ENCODE measurements at regions not wholly inside any gene's neighbourhood (a gene's known extent, or its start where the extent isn't known, plus 50 kb on each side); places are given as distances from the start of the nearest gene placed in this dataset.

- no peaks in the 10 kb centered on the region for H3K27me3 ChIP-seq (ENCODE audit: control insufficient read depth in 5 of 5, insufficient read depth in 4 of 5, low read length in 5 of 5)
- H3K4me3 ChIP-seq (ENCODE audit: low read depth in 1 of 5, low read length in 5 of 5) = no peak overlapping the region
- H3K9ac ChIP-seq (ENCODE audit: low read length in 5 of 5) = no peak overlapping the region
- H3K36me3 ChIP-seq (ENCODE audit: control insufficient read depth in 5 of 5, insufficient read depth in 5 of 5, low read length in 5 of 5) = no peaks in the 10 kb centered on the region
- no peaks in the 10 kb centered on the region for H3K4me1 ChIP-seq (ENCODE audit: control insufficient read depth in 5 of 5, insufficient read depth in 5 of 5, low read length in 5 of 5)
- H3K27ac ChIP-seq (ENCODE audit: low read depth, low read length) = no peak overlapping the region
- H3K9me3 ChIP-seq (ENCODE audit: control insufficient read depth in 5 of 5, low read length in 5 of 5) = peaks cover 0 to 4% (median 0%) of the 10 kb centered on the region in 5 donors
Observed at GRCh38 chr13:64925727-64926126, 2304.4 kb downstream of the PCDH9 start.

DNA sequence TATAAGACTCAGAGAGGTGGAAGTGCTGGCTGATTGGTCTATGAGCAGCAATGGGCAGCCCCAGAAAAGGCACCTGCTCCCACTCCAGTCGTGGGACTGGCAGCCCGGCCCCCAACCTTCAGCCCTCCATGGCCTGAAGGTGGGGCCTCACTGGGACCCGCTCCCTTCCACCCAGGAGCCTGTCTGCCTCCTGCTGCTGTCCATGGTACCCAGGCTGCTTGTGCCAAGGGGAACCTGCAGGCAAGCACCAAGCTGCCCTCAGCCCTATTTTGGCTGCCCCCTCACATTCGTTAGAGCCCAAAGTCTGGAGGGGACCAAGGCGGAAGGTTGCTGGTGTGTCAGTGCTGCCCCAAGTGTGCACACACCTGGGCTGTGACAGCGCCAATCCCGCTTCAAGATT, 2304.9 kb downstream of the PCDH9 start:
- no peak overlapping the region for H3K9ac ChIP-seq (ENCODE audit: low read length in 5 of 5)
- no peaks in the 10 kb centered on the region for H3K4me1 ChIP-seq (ENCODE audit: control insufficient read depth in 5 of 5, insufficient read depth in 5 of 5, low read length in 5 of 5)
- H3K4me3 ChIP-seq (ENCODE audit: low read depth in 1 of 5, low read length in 5 of 5) = no peak overlapping the region
- no peaks in the 10 kb centered on the region for H3K27me3 ChIP-seq (ENCODE audit: control insufficient read depth in 5 of 5, insufficient read depth in 4 of 5, low read length in 5 of 5)
- peaks cover 0 to 4% (median 0%) of the 10 kb centered on the region in 5 donors for H3K9me3 ChIP-seq (ENCODE audit: control insufficient read depth in 5 of 5, low read length in 5 of 5)
- no peak overlapping the region for H3K27ac ChIP-seq (ENCODE audit: low read depth, low read length)
- H3K36me3 ChIP-seq (ENCODE audit: control insufficient read depth in 5 of 5, insufficient read depth in 5 of 5, low read length in 5 of 5) = no peaks in the 10 kb centered on the region

- H3K9me3 ChIP-seq (ENCODE audit: control insufficient read depth in 5 of 5, low read length in 5 of 5) = peaks cover 0 to 4% (median 0%) of the 10 kb centered on the region in 5 donors
- no peak overlapping the region for H3K4me3 ChIP-seq (ENCODE audit: low read depth in 1 of 5, low read length in 5 of 5)
- no peak overlapping the region for H3K27ac ChIP-seq (ENCODE audit: low read depth, low read length)
- no peak overlapping the region for H3K9ac ChIP-seq (ENCODE audit: low read length in 5 of 5)
- no peaks in the 10 kb centered on the region for H3K4me1 ChIP-seq (ENCODE audit: control insufficient read depth in 5 of 5, insufficient read depth in 5 of 5, low read length in 5 of 5)
- no peaks in the 10 kb centered on the region for H3K36me3 ChIP-seq (ENCODE audit: control insufficient read depth in 5 of 5, insufficient read depth in 5 of 5, low read length in 5 of 5)
- H3K27me3 ChIP-seq (ENCODE audit: control insufficient read depth in 5 of 5, insufficient read depth in 4 of 5, low read length in 5 of 5) = no peaks in the 10 kb centered on the region
Observed at GRCh38 chr13:64924401-64924800, 2305.7 kb downstream of the PCDH9 start.

GRCh38 chr13:64917566-64917965, 2312.6 kb downstream of the PCDH9 start:
- Histone ChIP-seq H3K4me3 (ENCODE audit: low read depth in 1 of 5, low read length in 5 of 5) (no peak overlapping the region), H3K9me3 (ENCODE audit: control insufficient read depth in 5 of 5, low read length in 5 of 5) (peaks cover 0 to 9% (median 3%) of the 10 kb centered on the region in 5 donors), H3K27ac (ENCODE audit: low read depth, low read length) (no peak overlapping the region), H3K9ac (ENCODE audit: low read length in 5 of 5) (no peak overlapping the region), H3K27me3 (ENCODE audit: control insufficient read depth in 5 of 5, insufficient read depth in 4 of 5, low read length in 5 of 5) (no peaks in the 10 kb centered on the region), H3K4me1 (ENCODE audit: control insufficient read depth in 5 of 5, insufficient read depth in 5 of 5, low read length in 5 of 5) (no peaks in the 10 kb centered on the region), H3K36me3 (ENCODE audit: control insufficient read depth in 5 of 5, insufficient read depth in 5 of 5, low read length in 5 of 5) (no peaks in the 10 kb centered on the region)

GRCh38 chr13:64912141-64912540, 2318.0 kb downstream of the PCDH9 start:
- Histone ChIP-seq H3K4me3 (ENCODE audit: low read depth in 1 of 5, low read length in 5 of 5) (no peak overlapping the region), H3K36me3 (ENCODE audit: control insufficient read depth in 5 of 5, insufficient read depth in 5 of 5, low read length in 5 of 5) (no peaks in the 10 kb centered on the region), H3K9me3 (ENCODE audit: control insufficient read depth in 5 of 5, low read length in 5 of 5) (peaks cover 0 to 9% (median 3%) of the 10 kb centered on the region in 5 donors), H3K27ac (ENCODE audit: low read depth, low read length) (no peak overlapping the region), H3K27me3 (ENCODE audit: control insufficient read depth in 5 of 5, insufficient read depth in 4 of 5, low read length in 5 of 5) (no peaks in the 10 kb centered on the region), H3K4me1 (ENCODE audit: control insufficient read depth in 5 of 5, insufficient read depth in 5 of 5, low read length in 5 of 5) (no peaks in the 10 kb centered on the region), H3K9ac (ENCODE audit: low read length in 5 of 5) (no peak overlapping the region)

GRCh38 chr13:64910096-64910495, 2320.0 kb downstream of the PCDH9 start:
- H3K27ac ChIP-seq (ENCODE audit: low read depth, low read length) = no peak overlapping the region
- no peaks in the 10 kb centered on the region for H3K36me3 ChIP-seq (ENCODE audit: control insufficient read depth in 5 of 5, insufficient read depth in 5 of 5, low read length in 5 of 5)
- H3K4me1 ChIP-seq (ENCODE audit: control insufficient read depth in 5 of 5, insufficient read depth in 5 of 5, low read length in 5 of 5) = no peaks in the 10 kb centered on the region
- H3K4me3 ChIP-seq (ENCODE audit: low read depth in 1 of 5, low read length in 5 of 5) = no peak overlapping the region
- no peaks in the 10 kb centered on the region for H3K27me3 ChIP-seq (ENCODE audit: control insufficient read depth in 5 of 5, insufficient read depth in 4 of 5, low read length in 5 of 5)
- peaks cover 0 to 9% (median 3%) of the 10 kb centered on the region in 5 donors for H3K9me3 ChIP-seq (ENCODE audit: control insufficient read depth in 5 of 5, low read length in 5 of 5)
- H3K9ac ChIP-seq (ENCODE audit: low read length in 5 of 5) = no peak overlapping the region

GRCh38 chr13:64909184-64909583, 2321.0 kb downstream of the PCDH9 start:
- H3K27ac ChIP-seq (ENCODE audit: low read depth, low read length) = no peak overlapping the region
- H3K36me3 ChIP-seq (ENCODE audit: control insufficient read depth in 5 of 5, insufficient read depth in 5 of 5, low read length in 5 of 5) = no peaks in the 10 kb centered on the region
- H3K9ac ChIP-seq (ENCODE audit: low read length in 5 of 5) = no peak overlapping the region
- H3K4me3 ChIP-seq (ENCODE audit: low read depth in 1 of 5, low read length in 5 of 5) = no peak overlapping the region
- H3K27me3 ChIP-seq (ENCODE audit: control insufficient read depth in 5 of 5, insufficient read depth in 4 of 5, low read length in 5 of 5) = no peaks in the 10 kb centered on the region
- peaks cover 0 to 9% (median 3%) of the 10 kb centered on the region in 5 donors for H3K9me3 ChIP-seq (ENCODE audit: control insufficient read depth in 5 of 5, low read length in 5 of 5)
- no peaks in the 10 kb centered on the region for H3K4me1 ChIP-seq (ENCODE audit: control insufficient read depth in 5 of 5, insufficient read depth in 5 of 5, low read length in 5 of 5)

- Histone ChIP-seq H3K27ac (ENCODE audit: low read depth, low read length) (no peak overlapping the region), H3K4me1 (ENCODE audit: control insufficient read depth in 5 of 5, insufficient read depth in 5 of 5, low read length in 5 of 5) (no peaks in the 10 kb centered on the region), H3K9ac (ENCODE audit: low read length in 5 of 5) (no peak overlapping the region), H3K9me3 (ENCODE audit: control insufficient read depth in 5 of 5, low read length in 5 of 5) (peaks cover 0 to 3% (median 0%) of the 10 kb centered on the region in 5 donors), H3K27me3 (ENCODE audit: control insufficient read depth in 5 of 5, insufficient read depth in 4 of 5, low read length in 5 of 5) (no peaks in the 10 kb centered on the region), H3K36me3 (ENCODE audit: control insufficient read depth in 5 of 5, insufficient read depth in 5 of 5, low read length in 5 of 5) (no peaks in the 10 kb centered on the region), H3K4me3 (ENCODE audit: low read depth in 1 of 5, low read length in 5 of 5) (no peak overlapping the region)
Observed at GRCh38 chr13:64900039-64900438, 2330.1 kb downstream of the PCDH9 start.

DNA sequence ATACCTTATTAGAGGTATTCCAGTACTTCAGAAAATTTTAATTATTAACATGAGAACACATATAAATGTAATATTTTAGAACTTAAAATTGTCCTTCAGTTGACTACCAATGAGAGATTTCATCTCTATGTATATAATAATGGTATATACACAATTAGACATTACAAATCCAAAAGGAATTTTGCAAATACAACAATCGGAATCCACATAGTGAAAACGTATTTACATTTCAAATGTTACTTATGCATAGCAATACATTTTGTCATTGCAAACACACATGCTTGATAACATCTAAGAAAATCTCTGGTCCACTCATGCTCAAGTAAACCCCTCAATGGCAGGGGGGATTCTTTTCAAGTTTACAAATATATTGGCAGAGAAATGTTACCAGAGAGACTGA, 2345.2 kb downstream of the PCDH9 start:
- H3K9me3 ChIP-seq (ENCODE audit: control insufficient read depth in 5 of 5, low read length in 5 of 5) = no peaks in the 10 kb centered on the region

DNA sequence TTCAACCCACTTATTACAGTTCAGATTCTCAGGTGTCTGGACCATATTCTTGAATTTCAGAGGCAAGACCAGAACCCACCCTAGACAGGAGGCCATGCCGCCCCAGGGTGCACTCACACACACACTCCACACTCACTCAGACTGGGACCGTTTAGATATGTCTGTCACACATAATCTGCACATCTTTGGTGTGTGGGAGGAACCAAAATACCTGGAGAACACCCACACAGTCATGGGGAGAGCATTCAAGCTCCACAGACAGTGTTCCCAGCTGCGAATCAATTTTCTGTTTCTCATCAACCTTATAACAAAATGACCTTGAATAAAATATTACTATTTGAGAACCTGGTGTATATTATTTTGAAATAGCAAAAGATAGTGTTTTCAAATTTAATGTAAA, 2353.0 kb downstream of the PCDH9 start:
- Histone ChIP-seq H3K9ac (ENCODE audit: low read length in 5 of 5) (no peak overlapping the region), H3K36me3 (ENCODE audit: control insufficient read depth in 5 of 5, insufficient read depth in 5 of 5, low read length in 5 of 5) (no peaks in the 10 kb centered on the region), H3K27me3 (ENCODE audit: control insufficient read depth in 5 of 5, insufficient read depth in 4 of 5, low read length in 5 of 5) (no peaks in the 10 kb centered on the region), H3K4me3 (ENCODE audit: low read depth in 1 of 5, low read length in 5 of 5) (no peak overlapping the region), H3K27ac (ENCODE audit: low read depth, low read length) (no peak overlapping the region), H3K9me3 (ENCODE audit: control insufficient read depth in 5 of 5, low read length in 5 of 5) (peaks cover 0 to 3% (median under 1%) of the 10 kb centered on the region in 5 donors), H3K4me1 (ENCODE audit: control insufficient read depth in 5 of 5, insufficient read depth in 5 of 5, low read length in 5 of 5) (no peaks in the 10 kb centered on the region)

More for the DNA sequence above, 2345.2 kb downstream of the PCDH9 start:
- Histone ChIP-seq H3K27me3 (ENCODE audit: control insufficient read depth in 5 of 5, insufficient read depth in 4 of 5, low read length in 5 of 5) (no peaks in the 10 kb centered on the region), H3K27ac (ENCODE audit: low read depth, low read length) (no peak overlapping the region), H3K4me3 (ENCODE audit: low read depth in 1 of 5, low read length in 5 of 5) (no peak overlapping the region), H3K36me3 (ENCODE audit: control insufficient read depth in 5 of 5, insufficient read depth in 5 of 5, low read length in 5 of 5) (no peaks in the 10 kb centered on the region), H3K9ac (ENCODE audit: low read length in 5 of 5) (no peak overlapping the region), H3K4me1 (ENCODE audit: control insufficient read depth in 5 of 5, insufficient read depth in 5 of 5, low read length in 5 of 5) (no peaks in the 10 kb centered on the region)

DNA sequence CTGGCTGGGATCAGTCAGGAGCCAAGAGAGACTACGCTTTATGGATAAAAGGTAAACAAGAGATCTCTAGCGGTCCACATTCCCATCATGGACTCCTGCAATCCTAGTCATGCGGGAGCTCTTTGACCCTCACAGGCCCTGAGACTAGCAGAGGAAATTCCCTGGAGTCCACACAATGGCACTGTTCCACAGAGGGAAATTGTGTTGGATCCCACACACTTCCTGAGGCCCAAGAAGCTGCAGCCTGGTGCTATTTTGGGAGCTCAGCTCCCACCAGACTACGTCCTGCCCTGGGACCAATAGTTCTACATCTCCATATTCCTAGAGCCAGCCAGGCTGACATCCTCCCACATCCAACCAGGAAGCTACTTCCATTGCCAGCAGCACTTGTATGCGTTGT, 2358.4 kb downstream of the PCDH9 start:
- Histone ChIP-seq H3K27me3 (ENCODE audit: control insufficient read depth in 5 of 5, insufficient read depth in 4 of 5, low read length in 5 of 5) (no peaks in the 10 kb centered on the region), H3K4me3 (ENCODE audit: low read depth in 1 of 5, low read length in 5 of 5) (no peak overlapping the region), H3K36me3 (ENCODE audit: control insufficient read depth in 5 of 5, insufficient read depth in 5 of 5, low read length in 5 of 5) (no peaks in the 10 kb centered on the region), H3K9ac (ENCODE audit: low read length in 5 of 5) (no peak overlapping the region), H3K27ac (ENCODE audit: low read depth, low read length) (no peak overlapping the region), H3K4me1 (ENCODE audit: control insufficient read depth in 5 of 5, insufficient read depth in 5 of 5, low read length in 5 of 5) (no peaks in the 10 kb centered on the region), H3K9me3 (ENCODE audit: control insufficient read depth in 5 of 5, low read length in 5 of 5) (peaks cover 3 to 13% (median 10%) of the 10 kb centered on the region in 5 donors)
